Stomach (tissue), 4 donors: ENCODE measurements at regions not wholly inside any gene's neighbourhood (a gene's known extent, or its start where the extent isn't known, plus 50 kb on each side); places are given as distances from the start of the nearest gene placed in this dataset.

Experiments
- POLR2A ChIP-seq, 4 donors: fragments of 450-650 bp; IDR thresholded peaks; one replicate each; pipeline ENCODE4 v1.6.1; 2016; ENCODE audit warnings: antibody characterized with exemption in 4 of 4, control low read depth in 2 of 4, mild to moderate bottlenecking in 1 of 4, moderate library complexity in 1 of 4
- TF ChIP-seq, protein P1 (sequence below), 7 experiments: fragments of 450-650 bp in 4 of 7; fragments of 200-600 bp in 3 of 7; sonication (generic) in 3 of 7; IDR thresholded peaks; one replicate each; pipeline ENCODE4 v1.5.1; 2016 to 2019; ENCODE audit warnings: antibody characterized with exemption in 7 of 7, control low read depth in 2 of 7, mild to moderate bottlenecking in 1 of 7

DNA sequence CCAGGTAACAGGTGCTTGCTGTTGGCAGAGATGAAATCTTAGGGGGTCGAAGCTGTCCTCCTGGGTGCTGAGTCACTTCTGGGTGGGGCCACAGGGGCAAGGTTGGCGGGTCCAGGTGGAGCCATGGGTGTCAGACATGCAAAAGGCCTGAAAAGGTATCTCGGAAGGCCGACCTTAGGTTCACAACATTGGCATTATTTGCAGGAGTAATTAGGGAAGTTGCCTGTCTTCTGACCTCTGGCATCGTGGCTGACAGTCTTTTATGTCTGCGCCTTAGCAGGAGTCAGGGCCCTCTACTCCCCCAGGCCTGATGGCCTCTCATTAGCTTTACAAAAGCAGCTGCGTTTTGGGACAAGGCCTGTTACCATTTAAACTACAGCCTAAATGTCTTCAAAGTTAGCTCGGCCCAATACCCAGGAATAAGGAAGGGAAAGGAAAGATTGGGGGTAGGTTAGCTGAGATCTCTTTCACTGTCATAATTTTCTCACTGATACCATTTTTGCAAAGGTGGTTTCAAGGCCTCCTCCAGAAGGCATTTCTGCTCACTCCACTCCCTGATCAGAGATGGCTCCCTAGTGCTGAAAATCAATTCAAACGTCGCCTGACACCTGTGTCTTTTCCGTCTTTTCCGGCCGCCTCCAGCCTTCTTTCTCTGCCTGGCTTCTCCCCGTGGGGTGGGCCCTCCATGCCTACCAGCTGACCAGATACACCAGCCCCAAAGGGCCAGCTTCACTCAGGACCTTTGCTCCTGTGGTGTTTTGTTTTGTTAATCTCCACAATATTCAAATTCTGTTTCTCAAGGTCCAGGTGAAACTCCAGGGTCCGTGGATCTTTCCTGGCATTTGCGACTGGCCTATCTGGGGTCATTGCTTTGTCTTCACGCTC lies 90.8 kb downstream of the RHOB start:
- no peak for TF ChIP-seq POLR2A (IDR thresholded peaks at IDR 0.05)
- TF ChIP-seq, protein P1, sequence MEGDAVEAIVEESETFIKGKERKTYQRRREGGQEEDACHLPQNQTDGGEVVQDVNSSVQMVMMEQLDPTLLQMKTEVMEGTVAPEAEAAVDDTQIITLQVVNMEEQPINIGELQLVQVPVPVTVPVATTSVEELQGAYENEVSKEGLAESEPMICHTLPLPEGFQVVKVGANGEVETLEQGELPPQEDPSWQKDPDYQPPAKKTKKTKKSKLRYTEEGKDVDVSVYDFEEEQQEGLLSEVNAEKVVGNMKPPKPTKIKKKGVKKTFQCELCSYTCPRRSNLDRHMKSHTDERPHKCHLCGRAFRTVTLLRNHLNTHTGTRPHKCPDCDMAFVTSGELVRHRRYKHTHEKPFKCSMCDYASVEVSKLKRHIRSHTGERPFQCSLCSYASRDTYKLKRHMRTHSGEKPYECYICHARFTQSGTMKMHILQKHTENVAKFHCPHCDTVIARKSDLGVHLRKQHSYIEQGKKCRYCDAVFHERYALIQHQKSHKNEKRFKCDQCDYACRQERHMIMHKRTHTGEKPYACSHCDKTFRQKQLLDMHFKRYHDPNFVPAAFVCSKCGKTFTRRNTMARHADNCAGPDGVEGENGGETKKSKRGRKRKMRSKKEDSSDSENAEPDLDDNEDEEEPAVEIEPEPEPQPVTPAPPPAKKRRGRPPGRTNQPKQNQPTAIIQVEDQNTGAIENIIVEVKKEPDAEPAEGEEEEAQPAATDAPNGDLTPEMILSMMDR (IDR thresholded peaks at IDR 0.05): no peak
